HG03442 (cell line): ENCODE measurements at regions not wholly inside any gene's neighbourhood (a gene's known extent, or its start where the extent isn't known, plus 50 kb on each side); places are given as distances from the start of the nearest gene placed in this dataset.

Experiments
- ATAC-seq: cut with Tn5 transposase; IDR thresholded peaks from one replicate; pipeline ENCODE4 v1.9.1; 2021; ENCODE audit warnings: mild to moderate bottlenecking, moderate library complexity; ENCODE audit not compliant: unreplicated experiment

DNA sequence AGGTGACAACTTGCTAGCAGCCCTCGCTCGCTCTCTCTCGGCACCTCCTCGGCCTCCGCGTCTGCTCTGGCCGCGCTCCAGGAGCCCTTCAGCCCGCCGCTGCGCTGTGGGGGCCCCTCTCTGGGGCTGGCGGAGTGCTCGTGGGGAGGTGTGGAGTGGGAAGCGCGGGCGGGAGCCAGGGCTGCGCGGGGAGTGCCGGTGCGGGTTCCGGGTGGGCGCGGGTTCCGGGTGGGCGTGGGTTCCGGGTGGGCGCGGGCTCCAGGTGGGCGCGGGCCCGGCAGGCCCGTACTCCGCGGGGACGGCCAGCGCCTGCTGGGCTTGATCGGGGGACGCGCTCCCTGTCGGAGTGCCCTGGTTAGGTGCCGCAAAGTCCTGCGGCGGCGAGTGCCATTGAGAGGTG is 384.3 kb downstream of the GPM6A start:
- ATAC-seq = no peak

DNA sequence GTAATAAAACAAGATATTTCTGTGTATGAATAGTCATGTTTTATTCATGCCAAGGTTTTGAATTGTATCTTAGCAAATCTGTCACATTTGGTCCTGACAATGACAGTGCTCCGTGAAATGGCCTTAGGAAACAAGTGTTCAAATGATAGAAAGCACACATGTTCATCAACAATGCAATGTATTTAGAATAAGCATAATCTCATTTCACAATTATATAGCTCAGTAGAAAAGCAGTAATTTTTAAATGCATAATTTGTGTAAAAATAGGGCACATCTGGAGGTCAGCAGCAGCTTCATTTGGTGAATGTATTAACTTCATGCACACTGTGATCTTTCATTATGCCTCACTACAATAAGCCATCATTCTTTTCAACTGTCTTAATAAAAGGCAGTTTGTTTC is 380.4 kb downstream of the GPM6A start:
- no peak for ATAC-seq

DNA sequence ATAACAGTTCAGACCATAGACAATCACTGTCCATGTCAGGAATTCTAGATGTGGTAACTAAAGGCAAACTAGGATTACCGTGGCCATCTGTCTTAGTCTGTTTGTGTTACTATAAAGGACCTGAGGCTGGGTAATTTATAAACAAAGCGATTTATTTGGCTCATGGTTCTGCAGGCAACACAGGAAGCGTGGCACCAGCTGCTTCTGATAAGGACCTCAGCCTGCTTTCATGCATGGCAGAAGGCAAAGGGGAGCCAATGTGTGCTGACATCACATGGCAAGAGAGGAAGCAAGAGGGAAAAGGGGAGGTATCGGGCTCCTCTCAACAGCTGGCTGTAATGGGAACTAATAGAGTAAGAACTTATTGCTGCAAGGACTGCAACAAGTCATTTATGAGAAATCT is 376.7 kb downstream of the GPM6A start:
- no peak for ATAC-seq

DNA sequence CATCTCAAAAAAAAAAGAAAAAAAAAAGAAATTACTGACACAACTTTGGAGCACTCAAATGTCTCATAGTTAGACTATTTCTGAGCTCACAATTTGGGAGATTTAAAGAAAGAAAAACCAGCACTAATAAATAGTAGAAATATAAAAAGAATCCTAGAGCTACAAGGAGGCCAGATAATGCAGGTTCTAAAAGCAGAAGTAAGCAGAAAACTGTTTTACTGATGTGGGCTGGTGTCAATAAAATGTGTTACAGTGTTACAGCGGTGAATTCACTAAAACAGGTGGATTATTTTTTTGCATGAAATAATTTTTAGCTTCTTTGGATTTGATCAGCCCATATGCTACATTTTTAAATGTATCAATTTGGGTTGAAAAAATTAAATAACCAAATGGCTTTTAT is 375.9 kb downstream of the GPM6A start:
- ATAC-seq = no peak

DNA sequence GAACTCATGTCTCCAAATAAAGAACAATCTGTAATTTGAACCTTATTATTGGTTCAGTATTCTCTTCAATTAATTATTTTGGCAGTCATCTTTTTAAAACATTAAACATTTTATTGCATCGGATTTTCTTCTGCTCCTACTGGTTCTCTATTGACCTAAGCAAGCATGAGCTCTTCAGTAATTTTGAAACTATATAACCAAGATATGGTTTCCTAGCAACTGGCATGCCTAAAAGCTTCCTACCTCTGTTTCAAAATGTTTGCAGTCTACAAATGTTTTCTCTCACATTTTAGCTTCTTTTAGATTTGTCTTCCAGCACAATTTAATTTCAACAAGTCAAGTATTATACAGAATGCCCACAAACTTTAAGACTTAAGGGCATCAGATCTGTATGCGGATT is 371.3 kb downstream of the GPM6A start:
- ATAC-seq = no peak

DNA sequence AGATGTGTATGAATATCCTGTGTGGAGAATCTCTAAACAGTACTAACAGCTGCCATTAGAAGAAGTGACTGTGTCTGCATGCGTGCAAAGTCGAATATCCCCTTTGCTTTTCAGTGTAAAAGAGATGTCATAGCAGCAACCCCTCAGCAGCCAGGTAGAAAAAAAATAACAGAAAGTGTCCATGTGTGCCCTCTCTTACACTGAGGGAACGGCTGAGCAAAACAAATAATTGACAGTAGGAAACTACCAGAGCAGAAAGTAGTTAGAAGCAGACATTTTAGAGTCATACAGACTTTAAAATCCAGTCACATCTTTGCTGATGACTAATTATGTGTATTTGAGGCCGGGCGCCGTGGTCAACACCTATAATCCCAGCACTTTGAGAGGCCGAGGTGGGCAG is 370.8 kb downstream of the GPM6A start:
- ATAC-seq = no peak

DNA sequence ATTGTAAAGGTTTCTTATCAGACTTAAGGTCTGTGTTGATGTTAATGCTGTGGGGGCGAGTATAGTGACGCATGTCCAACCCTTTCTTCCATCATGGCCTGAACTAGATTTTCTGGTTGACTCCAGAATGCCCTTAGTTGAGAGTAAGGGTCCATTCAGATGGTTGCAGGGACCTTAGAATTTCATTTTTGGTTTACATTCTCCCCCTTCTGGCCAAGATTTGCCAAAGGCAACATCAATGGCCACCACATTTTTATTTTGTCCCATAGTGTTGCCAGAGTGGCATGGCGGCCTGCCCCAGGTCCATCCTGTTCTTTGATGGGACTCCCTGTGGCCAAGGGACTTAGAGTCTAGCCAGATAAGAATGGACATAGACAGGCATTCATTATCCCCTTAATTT is 368.5 kb downstream of the GPM6A start:
- ATAC-seq = no peak

DNA sequence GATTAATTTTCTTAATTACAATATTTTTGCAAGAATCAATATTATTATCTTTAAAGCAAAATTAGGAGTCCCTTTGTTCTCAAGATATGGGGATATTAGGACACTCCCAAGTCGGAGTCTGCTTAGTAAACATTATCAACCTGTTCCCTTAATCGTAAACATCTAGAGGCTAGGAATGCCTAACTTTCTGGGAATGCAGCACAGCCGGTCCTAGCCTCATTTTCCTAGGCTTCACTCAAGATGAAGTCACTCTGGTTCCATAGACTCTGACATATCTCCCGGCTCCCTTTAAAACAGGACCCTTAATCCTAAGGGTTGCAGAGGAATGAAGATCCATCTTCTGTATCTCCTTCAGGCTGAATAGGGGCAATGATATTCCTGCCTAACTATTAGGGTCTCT is 367.6 kb downstream of the GPM6A start:
- ATAC-seq = no peak

DNA sequence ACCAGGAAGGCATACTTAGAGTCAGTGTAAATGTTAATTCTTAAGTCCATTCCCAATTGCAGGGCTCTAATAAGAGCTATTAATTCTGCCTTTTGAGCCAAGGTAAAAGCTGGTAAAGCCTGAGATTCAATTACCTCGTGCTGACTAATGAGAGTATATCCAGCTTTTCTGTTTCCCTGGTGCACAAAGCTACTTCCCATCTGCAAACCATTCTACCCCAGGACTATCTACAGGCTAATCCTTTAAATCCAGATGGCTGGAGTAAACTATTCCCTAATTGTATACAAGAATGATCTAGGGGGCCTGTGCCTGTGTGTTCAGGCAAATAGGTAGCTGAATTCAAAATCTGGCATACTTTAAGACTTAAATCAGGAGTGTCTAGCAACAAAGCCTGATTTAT is 365.0 kb downstream of the GPM6A start:
- no peak for ATAC-seq

DNA sequence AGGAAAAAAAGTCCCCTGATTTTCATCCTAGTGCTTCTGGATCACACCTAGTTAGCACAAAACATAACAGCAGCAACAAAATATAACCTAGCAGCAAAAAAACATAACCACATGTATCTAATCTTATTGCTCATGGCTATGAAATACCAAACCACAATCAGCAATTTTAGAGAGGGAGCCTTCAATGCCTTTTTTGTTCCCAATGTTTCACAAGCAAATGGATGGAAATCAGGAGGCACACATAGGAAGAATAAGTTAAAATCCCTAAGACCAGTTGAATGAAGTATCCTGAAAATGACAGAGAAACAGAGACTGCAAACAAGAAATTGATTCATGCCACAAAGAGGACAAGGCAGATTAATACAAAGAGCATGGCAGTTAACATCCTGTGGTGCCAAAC is 361.6 kb downstream of the GPM6A start:
- ATAC-seq = no peak

DNA sequence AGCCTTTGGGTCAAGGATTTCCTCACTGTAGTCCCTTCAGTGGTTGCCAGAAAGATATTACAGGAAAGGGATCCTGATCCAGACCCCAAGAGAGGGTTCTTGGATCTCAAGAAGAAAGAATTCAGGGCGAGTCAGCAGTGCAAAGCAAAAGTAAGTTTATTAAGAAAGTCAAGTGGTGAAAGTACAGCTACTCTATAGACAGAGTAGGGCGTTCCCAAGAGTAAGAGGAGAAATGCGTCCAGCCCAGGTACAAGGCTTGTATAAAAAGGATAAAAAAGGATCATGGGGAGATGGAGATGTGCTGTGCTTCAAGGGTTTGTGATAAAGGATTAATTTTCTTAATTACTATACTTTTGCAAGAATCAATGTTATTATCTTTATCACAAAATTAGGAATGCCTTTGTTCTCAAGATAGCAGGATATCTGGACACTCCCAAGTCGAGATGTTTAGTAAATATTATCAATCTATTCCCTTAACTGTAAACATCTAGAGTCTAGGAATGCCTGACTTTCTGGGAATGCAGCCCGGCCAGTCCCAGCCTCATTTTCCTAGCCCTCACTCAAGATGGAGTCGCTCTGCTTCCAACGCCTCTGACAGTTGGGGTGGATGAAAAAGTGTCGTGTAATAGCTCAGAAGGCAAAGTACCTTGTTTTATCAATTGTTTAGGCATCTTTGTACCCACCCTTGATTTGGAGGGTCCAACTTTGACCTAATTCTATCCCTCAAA is 360.7 kb downstream of the GPM6A start:
- no peak for ATAC-seq

DNA sequence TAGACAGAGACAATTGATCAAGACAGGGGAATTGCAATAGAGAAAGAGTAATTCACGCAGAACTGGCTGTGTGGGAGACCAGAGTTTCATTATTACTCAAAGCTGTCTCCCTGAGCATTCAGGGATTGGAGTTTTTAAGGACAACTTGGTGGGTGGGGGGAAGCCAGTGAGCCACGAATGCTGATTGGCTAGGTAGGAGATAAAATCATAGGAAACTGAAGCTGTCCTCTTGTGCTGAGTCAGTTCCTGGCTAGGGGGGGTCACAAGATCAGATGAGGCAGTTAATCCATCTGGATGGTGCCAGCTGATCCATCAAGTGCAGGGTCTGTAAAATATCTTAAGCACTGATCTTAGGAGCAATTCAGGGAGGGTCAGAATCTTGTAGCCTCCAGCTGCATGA is 358.6 kb downstream of the GPM6A start:
- ATAC-seq = no peak

DNA sequence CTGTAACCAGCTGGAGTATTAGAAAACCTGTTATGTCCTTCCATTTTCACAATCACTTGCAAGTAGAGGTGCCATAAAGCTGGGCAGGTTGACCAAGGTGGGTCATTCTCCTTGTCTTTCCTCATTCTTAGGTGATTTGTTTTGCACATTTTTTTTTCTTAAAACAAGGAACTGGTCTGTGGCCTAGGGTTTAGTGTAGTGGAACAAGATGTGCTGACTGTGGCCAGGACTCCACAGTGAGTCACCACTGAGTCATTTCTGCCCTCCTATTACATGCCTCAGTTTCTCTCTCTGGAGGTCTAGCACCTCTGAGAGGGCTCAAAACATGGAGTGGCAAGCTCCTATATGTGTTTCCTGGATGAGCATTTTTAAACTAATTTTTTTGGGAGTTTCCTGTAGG is 355.9 kb downstream of the GPM6A start:
- ATAC-seq = no peak

DNA sequence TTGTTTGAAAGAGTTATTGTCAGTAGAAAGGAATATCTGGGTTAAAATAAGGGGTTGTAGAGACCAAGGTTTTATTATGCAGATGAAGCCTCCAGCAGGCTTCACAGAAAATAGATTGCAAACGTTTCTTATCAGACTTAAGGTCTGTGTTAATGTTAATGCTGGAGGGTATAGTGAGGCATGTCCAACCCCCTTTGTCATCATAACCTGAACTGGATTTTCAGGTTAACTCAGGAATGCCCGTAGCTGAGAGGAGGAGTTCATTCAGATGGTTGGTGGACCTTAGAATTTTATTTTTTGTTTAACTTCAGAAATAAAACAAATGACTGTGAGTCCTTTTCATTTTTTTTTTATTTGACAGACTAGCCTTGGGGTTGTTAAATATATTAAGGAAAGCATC is 354.1 kb downstream of the GPM6A start:
- ATAC-seq = no peak

DNA sequence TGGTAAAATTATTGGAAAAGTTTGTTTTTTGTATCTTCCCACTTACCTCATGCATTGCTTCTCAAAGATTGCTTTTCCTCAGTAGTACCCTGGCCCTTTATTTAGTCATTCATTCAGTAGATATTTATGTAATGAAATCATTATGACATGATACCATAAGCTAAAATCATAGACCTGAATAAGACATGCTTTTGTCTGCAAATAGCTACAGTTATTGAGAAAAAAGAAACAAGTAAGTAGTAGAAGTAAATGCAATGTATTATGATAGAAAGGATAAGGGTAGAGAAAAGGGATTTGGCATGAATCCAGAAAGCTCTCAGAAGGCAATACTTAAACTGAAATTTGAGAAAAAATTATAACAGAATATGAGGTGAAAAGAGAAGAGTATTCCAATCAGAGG is 352.5 kb downstream of the GPM6A start:
- ATAC-seq = no peak

DNA sequence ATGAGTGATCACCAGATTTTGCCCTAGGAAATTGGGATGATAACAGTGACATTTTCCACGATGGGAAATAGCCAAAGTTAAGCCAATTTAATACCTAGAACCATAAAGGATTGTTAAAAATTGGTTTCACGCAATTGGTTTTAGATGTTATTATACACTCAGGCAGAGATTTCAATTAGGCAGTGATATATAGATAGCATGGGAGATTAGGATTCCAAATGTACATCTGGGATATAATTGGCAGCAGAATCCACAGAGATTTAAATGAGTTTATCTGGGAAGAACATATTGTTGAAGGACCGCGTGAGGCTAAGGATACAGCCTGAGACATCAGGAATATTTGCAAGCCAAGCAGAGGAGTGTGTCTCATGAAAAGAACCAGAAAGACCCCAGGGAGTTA is 351.6 kb downstream of the GPM6A start:
- ATAC-seq = no peak

DNA sequence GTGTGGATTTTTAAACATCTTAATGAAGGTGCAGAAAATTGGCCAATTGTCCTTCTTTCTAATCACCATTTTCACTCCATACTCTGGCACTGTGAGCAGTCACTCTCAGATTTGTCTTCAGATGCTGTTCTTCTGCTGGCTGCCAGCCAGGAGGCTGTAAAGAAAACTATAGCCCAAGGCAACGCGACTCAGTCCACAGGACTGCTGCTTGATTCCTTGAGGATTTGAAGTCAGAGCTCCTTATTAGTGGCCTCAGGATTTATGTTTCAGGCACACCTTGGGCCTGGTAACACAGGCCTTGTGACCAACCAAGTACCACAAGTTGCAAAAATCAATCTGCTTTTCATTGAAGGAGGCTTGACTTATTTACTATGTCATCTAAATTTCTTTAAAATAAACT is 342.6 kb downstream of the GPM6A start:
- ATAC-seq = no peak

DNA sequence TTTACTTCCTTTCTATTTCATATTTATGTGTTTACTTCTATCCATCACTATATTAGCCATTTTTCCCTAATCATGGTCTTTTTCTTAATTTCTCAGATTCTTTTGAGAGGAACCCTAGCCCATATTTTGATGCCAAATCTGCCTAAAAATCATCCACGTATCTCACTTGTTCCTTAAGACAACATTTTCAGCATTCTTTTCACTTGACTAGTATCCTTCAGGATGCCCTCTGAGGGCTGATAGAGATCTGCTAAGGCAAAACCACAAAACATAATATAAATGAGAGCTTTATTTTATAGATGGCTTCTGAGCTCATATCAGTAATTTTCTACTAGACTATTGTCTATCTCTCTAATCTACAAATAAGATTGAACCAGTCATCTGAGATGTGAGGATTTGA is 341.9 kb downstream of the GPM6A start:
- ATAC-seq = no peak

DNA sequence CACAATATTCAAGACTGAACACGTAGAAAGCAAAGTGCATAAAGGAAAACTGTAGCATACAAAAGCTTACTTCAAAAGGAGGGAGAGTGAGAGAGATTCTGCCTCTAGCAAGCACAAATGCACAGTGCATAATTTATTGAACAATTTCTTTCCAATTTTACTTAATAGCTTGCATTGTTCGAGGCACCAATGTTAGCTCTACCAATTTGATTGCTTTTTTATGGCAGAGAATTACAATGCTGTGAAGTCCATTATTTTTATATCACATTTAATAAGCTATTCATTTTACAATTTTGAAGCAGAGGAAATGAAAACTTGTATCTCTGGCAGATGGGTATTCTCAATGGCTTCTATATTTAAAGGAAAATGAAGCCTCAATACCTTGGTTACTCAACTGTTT is 331.7 kb downstream of the GPM6A start:
- no peak for ATAC-seq

DNA sequence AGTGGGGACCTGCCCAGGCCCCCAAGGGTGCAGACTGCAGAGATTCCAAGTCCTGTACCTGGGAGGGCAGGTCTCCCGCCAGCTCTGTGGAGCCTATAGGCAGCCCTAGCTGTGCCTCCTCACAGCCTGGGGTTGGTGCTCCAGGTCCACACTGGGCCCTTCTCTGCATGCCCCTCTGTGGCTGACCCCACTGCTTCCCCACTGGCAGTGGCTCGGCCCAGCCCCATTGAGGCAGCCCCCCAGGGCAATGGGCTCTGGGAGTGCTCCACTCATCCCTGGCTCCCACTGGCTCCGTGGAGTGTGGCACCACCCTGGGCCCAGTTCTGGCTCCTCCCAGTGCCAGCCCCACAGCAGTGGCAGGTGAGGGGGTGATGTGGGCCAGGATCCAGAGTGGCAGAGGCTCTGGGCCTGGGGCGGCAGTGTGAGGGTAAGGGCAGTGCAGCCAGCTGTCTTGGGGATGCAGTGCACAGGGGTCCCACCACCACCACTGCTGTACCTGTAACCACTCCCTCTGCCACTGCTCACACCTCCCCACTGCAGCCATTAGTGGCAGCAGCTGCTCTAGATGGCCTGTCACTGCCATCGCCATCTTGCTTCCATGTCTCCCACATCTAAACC is 312.2 kb downstream of the GPM6A start:
- ATAC-seq = no peak

DNA sequence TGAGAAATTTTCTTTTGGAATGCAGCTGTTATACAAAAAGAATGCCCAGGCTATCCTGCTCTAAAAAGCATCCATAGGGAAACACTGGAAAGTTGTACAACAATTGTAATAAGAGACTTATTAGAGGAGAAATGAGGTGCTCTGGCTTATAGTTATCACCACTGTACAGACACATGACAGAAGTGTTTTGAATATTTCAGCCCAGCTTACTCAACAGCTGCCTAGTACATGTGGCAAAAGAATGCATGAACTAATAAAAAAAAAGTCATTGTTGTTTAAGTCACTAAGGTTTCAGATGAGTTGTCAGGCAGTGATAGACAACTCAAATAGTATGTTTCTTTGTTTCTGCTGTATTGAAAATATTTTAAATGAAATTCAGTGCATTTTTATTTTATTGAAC is 307.7 kb downstream of the GPM6A start:
- ATAC-seq = no peak

DNA sequence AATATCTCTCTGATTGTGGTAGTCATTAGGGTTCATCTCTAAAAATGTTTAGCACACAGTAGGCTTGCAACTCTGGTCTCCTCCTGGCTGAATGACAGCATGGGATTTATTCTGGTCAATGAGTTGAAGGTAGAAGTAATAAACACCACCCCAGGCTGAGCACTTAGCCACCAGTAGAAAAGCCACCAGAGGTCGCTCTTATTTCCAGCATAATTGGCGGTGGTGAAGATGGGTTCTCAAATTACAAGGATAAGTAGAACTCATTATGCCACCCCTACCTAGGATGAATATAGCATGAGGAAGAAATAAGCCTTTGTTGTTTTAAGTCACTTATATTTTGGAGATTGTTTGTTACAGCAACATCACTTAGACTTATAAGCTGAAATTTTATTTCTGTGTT is 302.7 kb downstream of the GPM6A start:
- no peak for ATAC-seq

DNA sequence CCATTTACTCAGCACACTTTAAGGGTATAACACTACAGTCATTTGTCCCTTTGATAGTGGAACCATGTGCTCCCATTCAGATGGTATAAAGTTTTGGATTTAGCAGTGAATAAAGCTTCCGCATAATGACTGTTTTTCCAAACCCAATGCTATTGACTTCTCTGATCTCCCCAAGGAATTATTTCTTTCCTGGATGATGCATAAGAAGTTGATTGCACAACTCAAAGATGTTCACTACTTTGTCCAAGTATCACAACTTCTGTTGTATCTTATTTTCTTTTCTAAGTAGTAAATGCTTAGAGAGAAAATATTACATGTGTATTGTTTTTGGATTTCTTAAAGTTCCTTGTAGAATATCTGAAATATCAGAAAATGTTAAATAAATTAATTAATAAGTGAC is 300.2 kb downstream of the GPM6A start:
- no peak for ATAC-seq
